ENCODE measurements at regions not wholly inside any gene's neighbourhood (a gene's known extent, or its start where the extent isn't known, plus 50 kb on each side); places are given as distances from the start of the nearest gene placed in this dataset.

DNA sequence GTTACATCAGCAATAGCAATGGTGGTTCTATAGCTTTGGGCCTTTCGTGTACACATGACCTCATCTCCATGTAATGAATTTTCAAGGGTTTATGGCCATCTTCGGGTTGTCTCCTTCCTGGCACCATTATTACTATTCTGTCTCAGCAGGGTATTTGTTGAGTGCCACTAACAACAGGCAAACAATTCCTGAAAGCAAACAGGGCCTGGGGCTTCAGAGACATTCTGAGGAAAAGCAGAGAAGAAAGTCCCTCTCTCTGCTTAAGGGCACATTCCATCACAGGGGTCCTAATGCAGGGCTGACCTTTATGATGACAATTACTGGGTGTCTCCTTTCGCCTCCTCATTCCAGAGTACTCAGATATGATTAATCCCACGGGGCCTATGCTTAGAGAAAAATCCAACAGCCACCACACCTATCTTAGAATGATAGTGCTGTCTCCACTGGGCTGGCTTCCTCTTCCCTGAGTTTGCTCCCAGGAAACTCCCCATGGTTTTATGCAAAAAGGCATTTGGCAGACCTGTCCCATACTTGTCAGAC lies 540.2 kb upstream of the ZNF462 start:
- Mint-ChIP-seq H3K27me3 (ENCODE audit: low read depth) (no peaks in the 10 kb centered on the region), H3K4me1 (peaks cover 29% of the 10 kb centered on the region), H3K36me3 (no peaks in the 10 kb centered on the region), H3K9me3 (no peaks in the 10 kb centered on the region), H3K27ac (no peak overlapping the region), H3K4me3 (no peak overlapping the region)
- peak; percentile 59 for ATAC-seq
- POLR2A ChIA-PET, result no interaction called here
- CTCF ChIA-PET, result no interaction called here
- no peak for DNase-seq (ENCODE audit: low spot score)
- TF ChIP-seq JUN (CRISPR knock-in tag; IDR thresholded peaks at IDR 0.05), result no peak
- no peak for TF ChIP-seq CREM (CRISPR knock-in tag; IDR thresholded peaks at IDR 0.05)
- TF ChIP-seq NFATC4 (CRISPR knock-in tag; IDR thresholded peaks at IDR 0.05), result no peak
- TF ChIP-seq ZNF219 (CRISPR knock-in tag; IDR thresholded peaks at IDR 0.05; ENCODE audit: borderline replicate concordance), result no peak
- TF ChIP-seq ZNF263 (CRISPR knock-in tag; IDR thresholded peaks at IDR 0.05; ENCODE audit: low read depth), result no peak
- TF ChIP-seq, protein P1, sequence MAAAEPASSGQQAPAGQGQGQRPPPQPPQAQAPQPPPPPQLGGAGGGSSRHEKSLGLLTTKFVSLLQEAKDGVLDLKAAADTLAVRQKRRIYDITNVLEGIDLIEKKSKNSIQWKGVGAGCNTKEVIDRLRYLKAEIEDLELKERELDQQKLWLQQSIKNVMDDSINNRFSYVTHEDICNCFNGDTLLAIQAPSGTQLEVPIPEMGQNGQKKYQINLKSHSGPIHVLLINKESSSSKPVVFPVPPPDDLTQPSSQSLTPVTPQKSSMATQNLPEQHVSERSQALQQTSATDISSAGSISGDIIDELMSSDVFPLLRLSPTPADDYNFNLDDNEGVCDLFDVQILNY (CRISPR knock-in tag; IDR thresholded peaks at IDR 0.05), result no peak
- no peak for TF ChIP-seq NFE2L1 (CRISPR knock-in tag; IDR thresholded peaks at IDR 0.05)
- TF ChIP-seq, protein P2, sequence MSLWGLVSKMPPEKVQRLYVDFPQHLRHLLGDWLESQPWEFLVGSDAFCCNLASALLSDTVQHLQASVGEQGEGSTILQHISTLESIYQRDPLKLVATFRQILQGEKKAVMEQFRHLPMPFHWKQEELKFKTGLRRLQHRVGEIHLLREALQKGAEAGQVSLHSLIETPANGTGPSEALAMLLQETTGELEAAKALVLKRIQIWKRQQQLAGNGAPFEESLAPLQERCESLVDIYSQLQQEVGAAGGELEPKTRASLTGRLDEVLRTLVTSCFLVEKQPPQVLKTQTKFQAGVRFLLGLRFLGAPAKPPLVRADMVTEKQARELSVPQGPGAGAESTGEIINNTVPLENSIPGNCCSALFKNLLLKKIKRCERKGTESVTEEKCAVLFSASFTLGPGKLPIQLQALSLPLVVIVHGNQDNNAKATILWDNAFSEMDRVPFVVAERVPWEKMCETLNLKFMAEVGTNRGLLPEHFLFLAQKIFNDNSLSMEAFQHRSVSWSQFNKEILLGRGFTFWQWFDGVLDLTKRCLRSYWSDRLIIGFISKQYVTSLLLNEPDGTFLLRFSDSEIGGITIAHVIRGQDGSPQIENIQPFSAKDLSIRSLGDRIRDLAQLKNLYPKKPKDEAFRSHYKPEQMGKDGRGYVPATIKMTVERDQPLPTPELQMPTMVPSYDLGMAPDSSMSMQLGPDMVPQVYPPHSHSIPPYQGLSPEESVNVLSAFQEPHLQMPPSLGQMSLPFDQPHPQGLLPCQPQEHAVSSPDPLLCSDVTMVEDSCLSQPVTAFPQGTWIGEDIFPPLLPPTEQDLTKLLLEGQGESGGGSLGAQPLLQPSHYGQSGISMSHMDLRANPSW (CRISPR knock-in tag; conservative IDR thresholded peaks at IDR 0.05; ENCODE audit: low read depth), result no peak
- TF ChIP-seq MYBL2 (CRISPR knock-in tag; IDR thresholded peaks at IDR 0.05), result no peak
- TF ChIP-seq, protein P3, sequence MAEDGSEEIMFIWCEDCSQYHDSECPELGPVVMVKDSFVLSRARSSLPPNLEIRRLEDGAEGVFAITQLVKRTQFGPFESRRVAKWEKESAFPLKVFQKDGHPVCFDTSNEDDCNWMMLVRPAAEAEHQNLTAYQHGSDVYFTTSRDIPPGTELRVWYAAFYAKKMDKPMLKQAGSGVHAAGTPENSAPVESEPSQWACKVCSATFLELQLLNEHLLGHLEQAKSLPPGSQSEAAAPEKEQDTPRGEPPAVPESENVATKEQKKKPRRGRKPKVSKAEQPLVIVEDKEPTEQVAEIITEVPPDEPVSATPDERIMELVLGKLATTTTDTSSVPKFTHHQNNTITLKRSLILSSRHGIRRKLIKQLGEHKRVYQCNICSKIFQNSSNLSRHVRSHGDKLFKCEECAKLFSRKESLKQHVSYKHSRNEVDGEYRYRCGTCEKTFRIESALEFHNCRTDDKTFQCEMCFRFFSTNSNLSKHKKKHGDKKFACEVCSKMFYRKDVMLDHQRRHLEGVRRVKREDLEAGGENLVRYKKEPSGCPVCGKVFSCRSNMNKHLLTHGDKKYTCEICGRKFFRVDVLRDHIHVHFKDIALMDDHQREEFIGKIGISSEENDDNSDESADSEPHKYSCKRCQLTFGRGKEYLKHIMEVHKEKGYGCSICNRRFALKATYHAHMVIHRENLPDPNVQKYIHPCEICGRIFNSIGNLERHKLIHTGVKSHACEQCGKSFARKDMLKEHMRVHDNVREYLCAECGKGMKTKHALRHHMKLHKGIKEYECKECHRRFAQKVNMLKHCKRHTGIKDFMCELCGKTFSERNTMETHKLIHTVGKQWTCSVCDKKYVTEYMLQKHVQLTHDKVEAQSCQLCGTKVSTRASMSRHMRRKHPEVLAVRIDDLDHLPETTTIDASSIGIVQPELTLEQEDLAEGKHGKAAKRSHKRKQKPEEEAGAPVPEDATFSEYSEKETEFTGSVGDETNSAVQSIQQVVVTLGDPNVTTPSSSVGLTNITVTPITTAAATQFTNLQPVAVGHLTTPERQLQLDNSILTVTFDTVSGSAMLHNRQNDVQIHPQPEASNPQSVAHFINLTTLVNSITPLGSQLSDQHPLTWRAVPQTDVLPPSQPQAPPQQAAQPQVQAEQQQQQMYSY (CRISPR knock-in tag; IDR thresholded peaks at IDR 0.05), result no peak
- no peak for TF ChIP-seq KAT7 (CRISPR knock-in tag; IDR thresholded peaks at IDR 0.05; ENCODE audit: borderline replicate concordance)
- TF ChIP-seq, protein P4, sequence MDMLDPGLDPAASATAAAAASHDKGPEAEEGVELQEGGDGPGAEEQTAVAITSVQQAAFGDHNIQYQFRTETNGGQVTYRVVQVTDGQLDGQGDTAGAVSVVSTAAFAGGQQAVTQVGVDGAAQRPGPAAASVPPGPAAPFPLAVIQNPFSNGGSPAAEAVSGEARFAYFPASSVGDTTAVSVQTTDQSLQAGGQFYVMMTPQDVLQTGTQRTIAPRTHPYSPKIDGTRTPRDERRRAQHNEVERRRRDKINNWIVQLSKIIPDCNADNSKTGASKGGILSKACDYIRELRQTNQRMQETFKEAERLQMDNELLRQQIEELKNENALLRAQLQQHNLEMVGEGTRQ (CRISPR knock-in tag; IDR thresholded peaks at IDR 0.05), result no peak
- no peak for TF ChIP-seq PRRX2 (CRISPR knock-in tag; IDR thresholded peaks at IDR 0.05)
- TF ChIP-seq, protein P5, sequence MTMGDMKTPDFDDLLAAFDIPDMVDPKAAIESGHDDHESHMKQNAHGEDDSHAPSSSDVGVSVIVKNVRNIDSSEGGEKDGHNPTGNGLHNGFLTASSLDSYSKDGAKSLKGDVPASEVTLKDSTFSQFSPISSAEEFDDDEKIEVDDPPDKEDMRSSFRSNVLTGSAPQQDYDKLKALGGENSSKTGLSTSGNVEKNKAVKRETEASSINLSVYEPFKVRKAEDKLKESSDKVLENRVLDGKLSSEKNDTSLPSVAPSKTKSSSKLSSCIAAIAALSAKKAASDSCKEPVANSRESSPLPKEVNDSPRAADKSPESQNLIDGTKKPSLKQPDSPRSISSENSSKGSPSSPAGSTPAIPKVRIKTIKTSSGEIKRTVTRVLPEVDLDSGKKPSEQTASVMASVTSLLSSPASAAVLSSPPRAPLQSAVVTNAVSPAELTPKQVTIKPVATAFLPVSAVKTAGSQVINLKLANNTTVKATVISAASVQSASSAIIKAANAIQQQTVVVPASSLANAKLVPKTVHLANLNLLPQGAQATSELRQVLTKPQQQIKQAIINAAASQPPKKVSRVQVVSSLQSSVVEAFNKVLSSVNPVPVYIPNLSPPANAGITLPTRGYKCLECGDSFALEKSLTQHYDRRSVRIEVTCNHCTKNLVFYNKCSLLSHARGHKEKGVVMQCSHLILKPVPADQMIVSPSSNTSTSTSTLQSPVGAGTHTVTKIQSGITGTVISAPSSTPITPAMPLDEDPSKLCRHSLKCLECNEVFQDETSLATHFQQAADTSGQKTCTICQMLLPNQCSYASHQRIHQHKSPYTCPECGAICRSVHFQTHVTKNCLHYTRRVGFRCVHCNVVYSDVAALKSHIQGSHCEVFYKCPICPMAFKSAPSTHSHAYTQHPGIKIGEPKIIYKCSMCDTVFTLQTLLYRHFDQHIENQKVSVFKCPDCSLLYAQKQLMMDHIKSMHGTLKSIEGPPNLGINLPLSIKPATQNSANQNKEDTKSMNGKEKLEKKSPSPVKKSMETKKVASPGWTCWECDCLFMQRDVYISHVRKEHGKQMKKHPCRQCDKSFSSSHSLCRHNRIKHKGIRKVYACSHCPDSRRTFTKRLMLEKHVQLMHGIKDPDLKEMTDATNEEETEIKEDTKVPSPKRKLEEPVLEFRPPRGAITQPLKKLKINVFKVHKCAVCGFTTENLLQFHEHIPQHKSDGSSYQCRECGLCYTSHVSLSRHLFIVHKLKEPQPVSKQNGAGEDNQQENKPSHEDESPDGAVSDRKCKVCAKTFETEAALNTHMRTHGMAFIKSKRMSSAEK (CRISPR knock-in tag; IDR thresholded peaks at IDR 0.05; ENCODE audit: borderline replicate concordance), result no peak
- TF ChIP-seq SMAD3 (CRISPR knock-in tag; IDR thresholded peaks at IDR 0.05; ENCODE audit: borderline replicate concordance), result no peak

All from WTC11 (cell line).